K562 (cell line): ENCODE measurements at regions not wholly inside any gene's neighbourhood (a gene's known extent, or its start where the extent isn't known, plus 50 kb on each side); places are given as distances from the start of the nearest gene placed in this dataset.

Source experiments
- CEBPG ChIP-seq, 3 experiments: fragments of 200-800 bp in 1 of 3; sonication (Bioruptor generic) in 1 of 3; sonication (generic) in 1 of 3; formaldehyde crosslinking in 1 of 3; IDR thresholded peaks in 2 of 3; conservative IDR thresholded peaks in 1 of 3; 2 replicates each; pipeline versions ENCODE4 v1.6.1 to v1.8.0; 2016 to 2022; ENCODE audit warnings: missing compliant biosample characterization in 2 of 3, missing genetic modification characterization in 2 of 3, mild to moderate bottlenecking in 1 of 3, missing genetic modification reagents in 1 of 3
- CREM ChIP-seq: IDR thresholded peaks from 2 replicates; pipeline ENCODE4 v1.6.1; 2014; ENCODE audit warnings: antibody characterized with exemption, low read depth
- MAFK ChIP-seq: IDR thresholded peaks from 2 replicates; pipeline ENCODE4 v1.6.1; 2011; ENCODE audit warnings: low read length, improper control_type of control experiment
- REST ChIP-seq, 2 experiments: fragments of 450-650 bp; formaldehyde crosslinking in 1 of 2; IDR thresholded peaks; 2 replicates each; pipeline versions ENCODE4 v1.4.0 to v1.6.1; 2014 to 2020; ENCODE audit warnings: mild to moderate bottlenecking in 2 of 2, borderline replicate concordance in 1 of 2, low read depth in 1 of 2
- SFPQ ChIP-seq: fragments of 200-400 bp; formaldehyde crosslinking; IDR thresholded peaks from 2 replicates; pipeline ENCODE4 v1.6.1; 2017; ENCODE audit warnings: mild to moderate bottlenecking, low read depth, low read length, moderate library complexity
- TF ChIP-seq, protein P1 (sequence below): sonication (generic); formaldehyde crosslinking; IDR thresholded peaks from 2 replicates; pipeline ENCODE4 v1.8.0; 2022; ENCODE audit warnings: missing genetic modification reagents, mild to moderate bottlenecking, moderate library complexity, borderline replicate concordance
- TF ChIP-seq, protein P2 (sequence below), 3 experiments: IDR thresholded peaks in 2 of 3; conservative IDR thresholded peaks in 1 of 3; 2 replicates each; pipeline ENCODE4 v1.5.1; 2011 to 2012; ENCODE audit warnings: low read length in 3 of 3, mild to moderate bottlenecking in 3 of 3, control low read depth in 2 of 3, improper control_type of control experiment in 1 of 3, inconsistent platforms in 1 of 3, low read depth in 1 of 3, mixed read lengths in 1 of 3, moderate library complexity in 1 of 3; ENCODE audit not compliant: insufficient read depth in 2 of 3

DNA sequence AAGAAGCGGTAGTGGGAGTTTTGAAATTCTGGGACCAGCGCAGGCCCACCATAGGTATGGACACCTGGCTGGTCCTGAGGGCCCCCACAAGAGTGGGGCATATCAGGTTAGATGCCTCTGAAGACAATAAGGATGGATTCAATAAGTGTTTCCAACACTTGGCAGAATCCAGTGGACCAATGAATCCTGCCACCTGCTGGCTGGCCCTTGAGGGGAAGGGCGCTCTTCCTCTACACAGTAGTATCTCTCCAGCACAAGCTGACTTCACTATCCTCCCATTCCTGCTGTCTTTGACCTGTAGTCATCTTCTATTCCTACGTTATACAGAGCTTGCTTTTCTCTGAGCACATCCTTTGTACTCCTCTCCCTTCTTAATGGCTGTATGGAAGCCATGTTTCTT lies 199.7 kb upstream of the TSHZ3 start:
- no peak for TF ChIP-seq CEBPG (CRISPR knock-in tag; IDR thresholded peaks at IDR 0.05)
- no peak for TF ChIP-seq CEBPG (tag; conservative IDR thresholded peaks at IDR 0.05 in 1 of 2, IDR thresholded peaks at IDR 0.05 in 1 of 2)
- TF ChIP-seq CREM, result no peak
- no peak for TF ChIP-seq SFPQ
- TF ChIP-seq, protein P1, sequence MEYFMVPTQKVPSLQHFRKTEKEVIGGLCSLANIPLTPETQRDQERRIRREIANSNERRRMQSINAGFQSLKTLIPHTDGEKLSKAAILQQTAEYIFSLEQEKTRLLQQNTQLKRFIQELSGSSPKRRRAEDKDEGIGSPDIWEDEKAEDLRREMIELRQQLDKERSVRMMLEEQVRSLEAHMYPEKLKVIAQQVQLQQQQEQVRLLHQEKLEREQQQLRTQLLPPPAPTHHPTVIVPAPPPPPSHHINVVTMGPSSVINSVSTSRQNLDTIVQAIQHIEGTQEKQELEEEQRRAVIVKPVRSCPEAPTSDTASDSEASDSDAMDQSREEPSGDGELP (CRISPR knock-in tag), result no peak
- TF ChIP-seq, protein P2, sequence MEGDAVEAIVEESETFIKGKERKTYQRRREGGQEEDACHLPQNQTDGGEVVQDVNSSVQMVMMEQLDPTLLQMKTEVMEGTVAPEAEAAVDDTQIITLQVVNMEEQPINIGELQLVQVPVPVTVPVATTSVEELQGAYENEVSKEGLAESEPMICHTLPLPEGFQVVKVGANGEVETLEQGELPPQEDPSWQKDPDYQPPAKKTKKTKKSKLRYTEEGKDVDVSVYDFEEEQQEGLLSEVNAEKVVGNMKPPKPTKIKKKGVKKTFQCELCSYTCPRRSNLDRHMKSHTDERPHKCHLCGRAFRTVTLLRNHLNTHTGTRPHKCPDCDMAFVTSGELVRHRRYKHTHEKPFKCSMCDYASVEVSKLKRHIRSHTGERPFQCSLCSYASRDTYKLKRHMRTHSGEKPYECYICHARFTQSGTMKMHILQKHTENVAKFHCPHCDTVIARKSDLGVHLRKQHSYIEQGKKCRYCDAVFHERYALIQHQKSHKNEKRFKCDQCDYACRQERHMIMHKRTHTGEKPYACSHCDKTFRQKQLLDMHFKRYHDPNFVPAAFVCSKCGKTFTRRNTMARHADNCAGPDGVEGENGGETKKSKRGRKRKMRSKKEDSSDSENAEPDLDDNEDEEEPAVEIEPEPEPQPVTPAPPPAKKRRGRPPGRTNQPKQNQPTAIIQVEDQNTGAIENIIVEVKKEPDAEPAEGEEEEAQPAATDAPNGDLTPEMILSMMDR (IDR thresholded peaks at IDR 0.05 in 2 of 3, conservative IDR thresholded peaks at IDR 0.05 in 1 of 3; ENCODE audit: insufficient read depth in 2 of 3, low read depth in 1 of 3, low read length in 3 of 3), result peak in 2 of 3 experiments; percentile 46 to 54; a peak in 4 of 6 replicates
- TF ChIP-seq REST (IDR thresholded peaks at IDR 0.05; ENCODE audit: borderline replicate concordance), result 0 out of 2 replicates have a peak, but pooled peaks have one; percentile 6
- TF ChIP-seq REST (CRISPR knock-in tag; IDR thresholded peaks at IDR 0.05; ENCODE audit: low read depth), result no peak
- TF ChIP-seq MAFK, result no peak
